Ishikawa (cell line): ENCODE measurements at regions not wholly inside any gene's neighbourhood (a gene's known extent, or its start where the extent isn't known, plus 50 kb on each side); places are given as distances from the start of the nearest gene placed in this dataset.

Experiments
- CEBPB ChIP-seq: IDR thresholded peaks from 2 replicates; pipeline ENCODE4 v1.6.1; 2012
- CREB1 ChIP-seq: IDR thresholded peaks from 2 replicates; pipeline ENCODE4 v1.6.1; 2012; ENCODE audit warnings: low read depth
- EGR1 ChIP-seq: IDR thresholded peaks from 2 replicates; pipeline ENCODE4 v1.6.1; 2012
- EP300 ChIP-seq: IDR thresholded peaks from 2 replicates; pipeline ENCODE4 v1.6.1; 2012; ENCODE audit warnings: borderline replicate concordance
- FOXM1 ChIP-seq: IDR thresholded peaks from 2 replicates; pipeline ENCODE4 v1.6.1; 2012; ENCODE audit warnings: low read depth, borderline replicate concordance
- NFIC ChIP-seq: IDR thresholded peaks from 2 replicates; pipeline ENCODE4 v1.6.1; 2012
- RAD21 ChIP-seq: IDR thresholded peaks from 2 replicates; pipeline ENCODE4 v1.6.1; 2012; ENCODE audit warnings: low read depth
- TAF1 ChIP-seq: IDR thresholded peaks from 2 replicates; pipeline ENCODE4 v1.6.1; 2012; ENCODE audit warnings: low read depth, mild to moderate bottlenecking
- TCF12 ChIP-seq: IDR thresholded peaks from 2 replicates; pipeline ENCODE4 v1.6.1; 2012; ENCODE audit warnings: low read depth
- TEAD4 ChIP-seq: IDR thresholded peaks from 2 replicates; pipeline ENCODE4 v1.6.1; 2012
- YY1 ChIP-seq: IDR thresholded peaks from 2 replicates; pipeline ENCODE4 v1.6.1; 2012; ENCODE audit warnings: low read depth
- ZBTB7A ChIP-seq: IDR thresholded peaks from 2 replicates; pipeline ENCODE4 v1.6.1; 2012; ENCODE audit warnings: low read depth
- TF ChIP-seq, protein P1 (sequence below): IDR thresholded peaks from 2 replicates; pipeline ENCODE4 v1.6.1; 2012
- TF ChIP-seq, protein P2 (sequence below): IDR thresholded peaks from 2 replicates; pipeline ENCODE4 v1.6.1; 2012; ENCODE audit warnings: low read depth, mild to moderate bottlenecking
- TF ChIP-seq, protein P3 (sequence below): IDR thresholded peaks from 2 replicates; pipeline ENCODE4 v1.6.1; 2012

DNA sequence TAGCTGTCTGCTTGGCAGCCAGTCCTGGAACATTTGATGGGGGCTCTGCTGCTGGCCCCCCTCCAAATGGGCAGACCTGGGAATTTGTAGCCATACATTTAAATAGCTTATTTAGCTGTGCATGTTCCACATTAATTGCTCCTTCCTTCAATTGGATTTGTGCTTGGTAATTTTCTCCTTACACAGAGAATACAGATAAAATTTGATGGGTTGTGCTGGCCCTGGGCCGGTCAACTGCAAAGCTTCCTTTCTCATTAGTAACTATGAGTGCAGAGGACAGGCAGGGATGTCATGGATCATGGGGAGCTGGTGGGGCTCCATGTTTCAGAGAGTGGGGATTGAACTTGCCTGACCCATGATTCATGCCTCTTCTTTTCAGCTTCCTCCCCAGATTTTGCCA is 201.5 kb upstream of the GHITM start:
- TF ChIP-seq YY1 = no peak
- no peak for TF ChIP-seq NFIC
- TF ChIP-seq, protein P1, sequence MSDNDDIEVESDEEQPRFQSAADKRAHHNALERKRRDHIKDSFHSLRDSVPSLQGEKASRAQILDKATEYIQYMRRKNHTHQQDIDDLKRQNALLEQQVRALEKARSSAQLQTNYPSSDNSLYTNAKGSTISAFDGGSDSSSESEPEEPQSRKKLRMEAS = no peak

DNA sequence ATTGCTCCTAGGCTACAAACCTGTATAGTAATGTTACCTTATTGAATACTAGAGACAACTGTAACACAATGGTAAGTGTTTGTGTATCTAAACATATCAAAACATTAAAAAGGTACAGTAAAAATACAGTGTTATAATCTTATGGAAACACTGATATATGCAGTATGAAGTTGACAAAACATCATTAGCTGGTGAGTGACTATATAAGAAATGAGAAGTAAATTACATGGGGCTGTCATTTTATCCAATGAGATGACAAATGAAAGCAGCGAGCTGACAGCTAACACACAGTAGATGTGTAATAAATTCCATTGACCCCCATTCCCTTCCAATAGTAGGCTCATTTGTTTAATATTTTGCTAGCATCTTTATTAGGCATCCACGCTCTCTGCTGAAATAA is 198.1 kb upstream of the GHITM start:
- TF ChIP-seq EP300 (no peak), CREB1 (no peak), FOXM1 (no peak), ZBTB7A (no peak), EGR1 (no peak)
- TF ChIP-seq, protein P2, sequence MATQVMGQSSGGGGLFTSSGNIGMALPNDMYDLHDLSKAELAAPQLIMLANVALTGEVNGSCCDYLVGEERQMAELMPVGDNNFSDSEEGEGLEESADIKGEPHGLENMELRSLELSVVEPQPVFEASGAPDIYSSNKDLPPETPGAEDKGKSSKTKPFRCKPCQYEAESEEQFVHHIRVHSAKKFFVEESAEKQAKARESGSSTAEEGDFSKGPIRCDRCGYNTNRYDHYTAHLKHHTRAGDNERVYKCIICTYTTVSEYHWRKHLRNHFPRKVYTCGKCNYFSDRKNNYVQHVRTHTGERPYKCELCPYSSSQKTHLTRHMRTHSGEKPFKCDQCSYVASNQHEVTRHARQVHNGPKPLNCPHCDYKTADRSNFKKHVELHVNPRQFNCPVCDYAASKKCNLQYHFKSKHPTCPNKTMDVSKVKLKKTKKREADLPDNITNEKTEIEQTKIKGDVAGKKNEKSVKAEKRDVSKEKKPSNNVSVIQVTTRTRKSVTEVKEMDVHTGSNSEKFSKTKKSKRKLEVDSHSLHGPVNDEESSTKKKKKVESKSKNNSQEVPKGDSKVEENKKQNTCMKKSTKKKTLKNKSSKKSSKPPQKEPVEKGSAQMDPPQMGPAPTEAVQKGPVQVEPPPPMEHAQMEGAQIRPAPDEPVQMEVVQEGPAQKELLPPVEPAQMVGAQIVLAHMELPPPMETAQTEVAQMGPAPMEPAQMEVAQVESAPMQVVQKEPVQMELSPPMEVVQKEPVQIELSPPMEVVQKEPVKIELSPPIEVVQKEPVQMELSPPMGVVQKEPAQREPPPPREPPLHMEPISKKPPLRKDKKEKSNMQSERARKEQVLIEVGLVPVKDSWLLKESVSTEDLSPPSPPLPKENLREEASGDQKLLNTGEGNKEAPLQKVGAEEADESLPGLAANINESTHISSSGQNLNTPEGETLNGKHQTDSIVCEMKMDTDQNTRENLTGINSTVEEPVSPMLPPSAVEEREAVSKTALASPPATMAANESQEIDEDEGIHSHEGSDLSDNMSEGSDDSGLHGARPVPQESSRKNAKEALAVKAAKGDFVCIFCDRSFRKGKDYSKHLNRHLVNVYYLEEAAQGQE = no peak
- TF ChIP-seq, protein P3, sequence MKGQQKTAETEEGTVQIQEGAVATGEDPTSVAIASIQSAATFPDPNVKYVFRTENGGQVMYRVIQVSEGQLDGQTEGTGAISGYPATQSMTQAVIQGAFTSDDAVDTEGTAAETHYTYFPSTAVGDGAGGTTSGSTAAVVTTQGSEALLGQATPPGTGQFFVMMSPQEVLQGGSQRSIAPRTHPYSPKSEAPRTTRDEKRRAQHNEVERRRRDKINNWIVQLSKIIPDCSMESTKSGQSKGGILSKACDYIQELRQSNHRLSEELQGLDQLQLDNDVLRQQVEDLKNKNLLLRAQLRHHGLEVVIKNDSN = no peak

DNA sequence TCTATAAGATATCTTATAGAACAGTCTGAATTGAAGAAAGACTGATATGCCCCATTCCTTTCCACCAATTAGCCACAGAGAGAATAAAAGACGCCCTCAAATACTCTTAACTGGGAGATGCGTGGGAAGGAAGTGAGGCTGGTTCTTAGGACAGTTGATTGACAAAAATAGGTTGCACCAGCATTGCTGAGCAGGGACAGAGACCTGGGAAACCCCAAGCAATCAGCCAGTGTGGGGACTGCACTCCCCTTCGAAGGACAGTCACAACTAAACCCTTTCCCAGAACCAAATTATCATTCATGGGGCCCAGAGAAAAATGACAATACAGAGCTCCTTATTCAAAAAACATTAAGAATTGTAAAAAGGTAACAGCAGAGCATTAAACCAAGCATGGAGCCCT is 196.9 kb upstream of the GHITM start:
- TF ChIP-seq EGR1 (no peak), TEAD4 (no peak), CEBPB (no peak), ZBTB7A (no peak), FOXM1 (no peak), CREB1 (no peak), TAF1 (no peak), RAD21 (no peak), EP300 (no peak), TCF12 (no peak), NFIC (no peak), YY1 (no peak)
- TF ChIP-seq, protein P1 = no peak
- TF ChIP-seq, protein P3 = no peak
- TF ChIP-seq, protein P2 = no peak

DNA sequence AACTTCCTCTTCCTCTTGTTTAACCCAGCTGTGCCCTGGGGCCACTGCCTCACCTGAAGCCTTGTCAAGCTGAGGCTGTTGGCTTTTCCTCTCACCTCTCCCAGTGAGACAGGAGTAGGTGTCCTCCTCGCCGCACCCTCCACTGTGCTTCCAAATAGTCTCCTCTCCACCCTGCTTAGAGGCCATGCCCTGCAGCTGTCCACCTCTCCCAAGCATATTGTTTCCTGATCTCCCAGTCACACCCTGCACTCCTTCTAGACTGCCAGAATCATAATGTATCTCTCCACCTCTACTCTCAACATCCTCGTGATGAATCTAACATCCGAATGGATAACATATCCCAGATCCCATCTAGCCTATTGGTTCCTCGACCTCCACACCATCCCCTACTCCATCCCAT is 196.3 kb upstream of the GHITM start:
- no peak for TF ChIP-seq RAD21
- TF ChIP-seq CREB1 = no peak
- TF ChIP-seq, protein P1 = no peak
- no peak for TF ChIP-seq CEBPB
- TF ChIP-seq TEAD4 = no peak
- no peak for TF ChIP-seq EP300
- no peak for TF ChIP-seq YY1
- TF ChIP-seq, protein P2 = no peak
- TF ChIP-seq, protein P3 = no peak

DNA sequence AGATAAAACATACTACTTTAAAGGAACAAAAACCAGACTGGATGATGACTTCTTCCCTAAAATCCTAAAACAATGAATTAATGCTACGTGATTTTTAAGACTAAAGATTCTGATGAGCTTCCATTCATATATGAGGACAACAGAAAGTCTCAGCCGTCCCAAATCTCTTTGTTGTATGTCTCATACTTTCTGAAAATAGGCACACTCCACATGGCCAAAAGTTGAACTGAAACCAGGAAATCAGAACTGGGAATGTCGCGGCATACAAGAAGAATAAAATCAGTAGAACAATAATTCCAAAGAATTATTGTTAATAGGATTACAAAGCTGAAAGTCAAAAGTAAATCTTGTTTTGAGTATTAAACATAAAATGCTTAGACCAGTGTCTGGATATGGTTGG is 195.4 kb upstream of the GHITM start:
- TF ChIP-seq CEBPB (no peak), TEAD4 (no peak), EGR1 (no peak), FOXM1 (no peak), ZBTB7A (no peak), RAD21 (no peak), TAF1 (no peak), TCF12 (no peak), CREB1 (no peak), NFIC (no peak), EP300 (no peak), YY1 (no peak)
- TF ChIP-seq, protein P1 = no peak
- TF ChIP-seq, protein P3 = no peak
- TF ChIP-seq, protein P2 = no peak
